ENCODE measurements at regions not wholly inside any gene's neighbourhood (a gene's known extent, or its start where the extent isn't known, plus 50 kb on each side); places are given as distances from the start of the nearest gene placed in this dataset.
"Not testable (repeated sequence)": the region's sequence is repeated elsewhere in the genome, so short reads cannot be mapped to it uniquely, and the experiment has no call there.

- no peak for DNase-seq
Measured at GRCh38 chr4:138348055-138348454, 105.9 kb upstream of the SLC7A11 start.

GRCh38 chr4:138347561-138347960 lies 105.4 kb upstream of the SLC7A11 start:
- no peak for DNase-seq

GRCh38 chr4:138344851-138345250 lies 102.7 kb upstream of the SLC7A11 start:
- DNase-seq: no peak

GRCh38 chr4:138344054-138344453 lies 101.9 kb upstream of the SLC7A11 start:
- no peak for DNase-seq

GRCh38 chr4:138341739-138342415 lies 99.7 kb upstream of the SLC7A11 start:
- no peak for DNase-seq

- DNase-seq: no peak
Measured at GRCh38 chr4:138338840-138339239, 96.7 kb upstream of the SLC7A11 start.

- not testable (repeated sequence) for DNase-seq
Measured at GRCh38 chr4:138338222-138338621, 96.1 kb upstream of the SLC7A11 start.

- DNase-seq: no peak
Measured at GRCh38 chr4:138334346-138335016, 92.3 kb upstream of the SLC7A11 start.

GRCh38 chr4:138332415-138332814 lies 90.3 kb upstream of the SLC7A11 start:
- DNase-seq: not testable (repeated sequence)

- no peak for DNase-seq
Measured at GRCh38 chr4:138330531-138330930, 88.4 kb upstream of the SLC7A11 start.

GRCh38 chr4:138329506-138330070 lies 87.4 kb upstream of the SLC7A11 start:
- DNase-seq: no peak

- DNase-seq: no peak
Measured at GRCh38 chr4:138327338-138327737, 85.2 kb upstream of the SLC7A11 start.

GRCh38 chr4:138320831-138321230 lies 78.7 kb upstream of the SLC7A11 start:
- DNase-seq: no peak

GRCh38 chr4:138320030-138320429 lies 77.9 kb upstream of the SLC7A11 start:
- DNase-seq: no peak

GRCh38 chr4:138317175-138317748 lies 75.1 kb upstream of the SLC7A11 start:
- DNase-seq: no peak

GRCh38 chr4:138312536-138312911 lies 70.4 kb upstream of the SLC7A11 start:
- DNase-seq: no peak

- no peak for DNase-seq
Measured at GRCh38 chr4:138311771-138312535, 69.8 kb upstream of the SLC7A11 start.

GRCh38 chr4:138310991-138311390 lies 68.8 kb upstream of the SLC7A11 start:
- DNase-seq: no peak

- no peak for DNase-seq
Measured at GRCh38 chr4:138310498-138310897, 68.3 kb upstream of the SLC7A11 start.

- no peak for DNase-seq
Measured at GRCh38 chr4:138308356-138308755, 66.2 kb upstream of the SLC7A11 start.

GRCh38 chr4:138307319-138307718 lies 65.2 kb upstream of the SLC7A11 start:
- DNase-seq: no peak

GRCh38 chr4:138305050-138305449 lies 62.9 kb upstream of the SLC7A11 start:
- DNase-seq: no peak

GRCh38 chr4:138301536-138301935 lies 59.4 kb upstream of the SLC7A11 start:
- no peak for DNase-seq

All from NCI-H1436 (cell line).